DMS114 treated with DMSO at 0.1 percent for 48 hours (cell line): ENCODE measurements at regions not wholly inside any gene's neighbourhood (a gene's known extent, or its start where the extent isn't known, plus 50 kb on each side); places are given as distances from the start of the nearest gene placed in this dataset.

ENCODE experiments used
- DNase-seq: peaks from one replicate; lab custom pipeline; 2025; ENCODE audit not compliant: unreplicated experiment; lab: John Stamatoyannopoulos, UW

- no peak for DNase-seq
Measured at GRCh38 chr1:232556351-232556750, 73.6 kb downstream of the SIPA1L2 start.

- no peak for DNase-seq
Measured at GRCh38 chr1:232555494-232556210, 74.3 kb downstream of the SIPA1L2 start.

DNA sequence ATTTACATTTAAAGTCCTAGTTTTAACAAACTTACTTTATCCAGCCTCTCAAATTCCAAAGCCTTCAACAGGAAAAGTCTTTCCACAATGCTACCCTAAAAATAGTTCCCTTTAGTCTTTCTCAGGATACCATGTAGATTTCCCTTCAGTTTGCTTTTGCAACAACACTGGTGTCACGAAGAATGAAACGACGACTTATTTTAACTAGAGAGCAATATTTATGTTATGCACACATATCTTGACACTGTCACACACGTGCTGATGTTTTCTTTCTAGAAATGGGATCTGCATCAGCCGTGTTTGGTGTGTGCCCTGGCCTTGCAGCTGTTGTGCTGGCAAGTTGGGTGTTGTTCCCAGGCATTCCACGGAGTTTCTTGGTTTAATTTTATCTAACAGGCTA lies 75.5 kb downstream of the SIPA1L2 start:
- DNase-seq = no peak

- DNase-seq = no peak
Measured at GRCh38 chr1:232553809-232554208, 76.1 kb downstream of the SIPA1L2 start.

DNA sequence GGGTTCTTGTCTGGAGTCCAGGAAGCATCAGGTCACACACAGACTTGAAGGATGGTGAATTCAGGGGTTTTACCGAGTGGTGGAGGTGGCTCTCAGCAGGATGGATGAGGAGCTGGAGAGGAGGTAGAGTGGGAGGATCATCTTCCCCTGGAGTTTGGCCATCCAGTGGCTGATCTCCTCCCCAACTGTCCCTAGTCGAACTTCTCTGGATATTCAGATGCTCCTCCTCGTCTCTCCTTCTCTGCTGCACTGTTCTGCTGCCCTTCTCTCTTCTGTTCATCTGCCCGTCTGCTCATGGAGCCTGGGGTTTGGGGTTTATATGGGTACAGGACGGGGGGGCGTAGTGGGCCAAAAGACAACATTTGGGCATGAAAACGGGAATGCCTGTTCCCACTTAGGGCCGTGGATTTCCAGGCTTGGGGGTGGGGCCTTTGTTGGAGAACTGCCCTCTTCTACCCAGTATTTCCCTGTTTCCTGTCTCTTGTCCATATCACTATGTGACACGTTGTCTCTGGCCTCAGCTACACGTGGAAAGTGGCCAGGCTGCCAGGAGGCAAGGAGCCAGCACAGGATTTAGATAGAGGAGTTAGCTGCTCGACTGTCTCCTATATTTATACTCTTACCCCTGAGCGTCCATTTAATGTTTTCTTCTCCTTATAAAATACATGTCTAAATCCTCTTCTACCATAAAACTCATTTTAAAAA lies 76.7 kb downstream of the SIPA1L2 start:
- DNase-seq = no peak

DNA sequence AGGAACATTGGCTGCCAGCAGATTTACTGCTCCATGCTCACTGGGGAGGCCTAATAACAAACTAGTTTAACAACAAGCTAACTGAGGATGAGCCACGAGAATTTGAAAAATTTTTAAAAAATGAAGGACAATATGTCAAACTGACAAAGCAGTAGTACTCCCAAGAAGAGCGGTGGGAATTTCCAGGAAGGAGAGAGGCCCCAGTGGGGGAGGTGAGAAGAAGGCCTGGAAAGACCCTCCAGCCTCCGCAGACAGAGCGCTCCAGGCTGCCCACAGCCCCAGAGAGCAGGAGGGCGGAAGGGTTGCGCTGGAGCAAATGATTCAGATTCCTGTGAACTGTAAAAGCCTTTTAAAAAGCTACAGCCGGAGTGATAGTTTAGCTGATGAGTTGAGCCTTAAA lies 78.5 kb downstream of the SIPA1L2 start:
- DNase-seq = no peak

DNA sequence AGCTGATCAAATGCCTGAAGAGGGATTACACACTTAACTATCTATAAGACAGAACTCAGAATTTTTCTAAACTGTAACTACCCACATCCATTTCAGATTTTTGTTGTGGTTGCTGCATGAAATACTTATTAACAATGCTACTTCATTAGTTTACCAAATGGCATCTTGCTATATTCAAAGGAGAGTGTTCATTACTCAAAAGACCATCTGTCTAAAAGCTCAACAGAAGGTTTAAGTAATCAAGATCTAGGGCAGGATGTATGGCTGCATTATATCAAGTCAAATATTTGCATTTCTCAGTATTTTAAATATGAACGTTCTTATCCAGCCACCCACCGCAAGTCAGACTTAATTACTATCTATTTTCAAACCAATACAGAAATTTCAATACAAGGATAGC lies 79.9 kb downstream of the SIPA1L2 start:
- no peak for DNase-seq

DNA sequence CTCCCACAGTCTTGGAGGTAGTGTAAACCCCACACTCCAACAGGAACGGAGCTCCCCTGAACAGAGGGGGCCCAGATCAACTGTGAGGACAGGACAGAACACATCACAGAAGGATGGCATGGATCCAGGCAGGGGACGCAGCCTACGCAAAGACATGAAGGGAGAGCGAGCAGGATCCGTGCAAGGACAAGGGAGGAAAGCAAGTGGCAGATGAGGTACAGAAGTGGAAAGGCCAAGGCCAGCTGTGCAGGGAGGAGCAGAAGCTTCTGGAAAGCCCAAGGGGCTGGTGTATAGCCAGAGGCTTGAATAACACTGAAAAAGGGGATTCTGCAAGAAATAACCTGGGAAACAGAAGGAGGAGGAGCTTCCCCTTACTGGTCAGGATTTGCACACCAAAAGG lies 81.2 kb downstream of the SIPA1L2 start:
- DNase-seq = no peak

GRCh38 chr1:232547938-232548484 lies 81.9 kb downstream of the SIPA1L2 start:
- DNase-seq = no peak

DNA sequence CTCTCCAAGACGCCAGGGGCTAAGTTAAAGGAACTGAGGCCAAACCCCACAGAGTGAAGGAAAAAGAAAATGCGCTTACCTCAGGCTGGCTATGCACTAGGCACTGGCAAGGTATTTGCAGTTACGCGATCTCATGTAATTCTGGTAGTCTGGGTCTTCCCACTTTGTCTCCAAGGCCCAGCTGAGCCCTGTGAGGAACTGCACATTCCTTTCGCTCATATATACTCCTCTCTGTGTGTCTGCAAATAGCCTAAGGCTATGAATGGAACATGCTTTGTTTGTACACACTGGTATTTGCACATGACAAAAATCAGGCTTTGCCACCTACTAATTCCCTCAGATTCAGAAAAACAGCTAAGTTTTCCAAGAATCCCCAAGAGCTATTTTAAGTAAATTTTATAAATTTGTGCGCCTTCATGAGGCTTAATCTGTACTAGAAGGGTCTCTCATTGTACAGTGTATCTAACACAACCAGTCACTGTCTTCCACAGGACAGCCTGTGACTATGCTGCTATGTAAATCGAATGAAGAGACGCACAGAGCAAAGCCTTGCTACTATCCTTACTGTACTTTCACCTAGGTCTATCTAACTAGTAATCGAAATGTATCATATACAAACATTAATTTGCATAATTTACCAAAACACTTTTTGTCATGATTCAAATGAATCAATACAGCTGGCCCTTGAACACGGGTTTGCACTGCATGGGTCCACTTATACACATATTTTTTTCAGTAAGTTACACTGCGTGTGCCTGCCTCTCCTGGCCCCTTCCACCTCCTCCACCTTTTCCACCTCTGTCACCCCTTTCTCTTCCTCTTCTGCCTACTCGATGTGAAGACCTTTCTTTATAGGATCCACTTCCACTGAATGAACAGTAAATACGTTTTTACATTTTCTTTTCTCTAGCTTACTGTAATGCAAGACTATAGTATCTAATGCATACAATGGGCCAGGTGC lies 87.0 kb downstream of the SIPA1L2 start:
- no peak for DNase-seq

DNA sequence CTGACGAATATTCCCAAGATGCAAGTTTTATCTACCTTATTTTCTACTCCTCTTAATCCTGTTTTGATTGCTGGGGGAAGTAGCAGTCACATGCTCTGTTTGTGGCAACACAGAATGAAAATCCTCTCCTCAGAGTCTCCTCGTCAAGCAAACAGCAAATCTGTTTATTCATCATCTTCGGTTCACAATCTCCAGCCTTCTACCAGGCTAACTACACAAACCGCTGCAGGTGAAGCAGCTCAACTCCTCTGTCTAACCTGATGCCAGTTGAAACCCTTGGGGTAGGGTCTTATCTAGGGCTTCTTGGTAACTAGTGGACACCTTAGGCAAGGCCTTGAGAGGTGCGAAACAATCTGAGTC lies 91.0 kb downstream of the SIPA1L2 start:
- DNase-seq = no peak

GRCh38 chr1:232538224-232538942 lies 91.5 kb downstream of the SIPA1L2 start:
- DNase-seq = no peak

DNA sequence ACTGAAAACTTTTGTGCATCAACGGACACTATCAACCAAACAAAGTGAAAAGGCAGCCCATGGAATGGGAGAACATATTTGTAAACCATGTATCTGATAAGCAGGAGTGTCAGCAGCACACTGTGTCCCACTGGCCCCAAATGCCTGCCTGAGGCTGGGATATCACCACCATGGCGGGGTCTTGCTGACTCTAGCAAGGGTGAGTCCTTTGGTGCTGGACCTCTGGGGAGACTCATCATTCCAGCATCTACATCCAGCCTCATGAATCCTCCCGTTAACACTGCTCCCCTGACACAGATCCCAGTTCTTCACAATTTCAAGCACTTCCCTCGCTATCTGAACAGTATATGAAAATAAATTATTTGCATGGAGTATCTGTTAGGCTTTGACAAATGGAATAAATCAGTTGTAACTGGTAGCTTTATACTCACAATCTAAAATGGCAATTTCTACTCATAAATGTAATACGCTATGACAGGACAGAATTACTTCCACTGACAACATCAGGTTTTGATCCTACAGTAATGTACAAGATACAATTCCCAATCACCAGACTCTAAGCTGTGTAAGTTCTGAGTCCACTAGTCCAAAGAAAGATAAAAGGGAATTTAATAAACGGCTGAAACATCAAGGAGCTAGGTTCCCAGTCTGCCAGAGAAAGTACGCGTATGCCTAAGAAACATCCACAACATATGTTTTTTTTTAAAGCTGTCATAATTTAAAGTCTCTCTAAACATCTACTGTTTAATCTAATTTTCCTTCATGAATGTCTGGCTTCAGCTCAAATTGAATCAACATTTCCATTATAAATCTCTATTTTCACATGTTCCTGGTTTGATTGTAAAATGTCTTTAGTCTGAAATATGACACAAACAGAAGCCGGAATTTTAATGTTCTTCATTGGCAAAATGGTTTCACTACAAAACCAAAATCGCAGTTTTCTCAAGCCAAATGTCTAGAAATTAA lies 95.1 kb downstream of the SIPA1L2 start:
- no peak for DNase-seq

DNA sequence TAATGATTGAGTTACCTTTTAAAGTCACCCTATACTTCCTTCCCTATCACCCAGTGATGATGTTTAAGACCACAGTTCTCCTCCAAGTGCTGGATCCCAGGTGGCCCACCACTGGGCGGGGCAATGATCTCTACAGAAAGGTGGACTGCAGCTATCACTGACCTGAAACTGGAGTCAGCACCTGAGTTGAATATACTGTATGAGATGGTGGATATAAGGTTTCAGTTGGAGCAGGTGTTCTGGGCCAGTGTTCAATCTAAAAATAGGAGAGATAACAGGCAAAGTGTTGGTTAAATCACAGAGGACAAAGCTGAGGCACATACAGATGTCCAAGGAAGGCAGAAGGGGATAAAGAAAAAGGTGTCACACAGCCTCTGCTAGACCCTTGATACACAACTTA lies 96.6 kb downstream of the SIPA1L2 start:
- no peak for DNase-seq

GRCh38 chr1:232532901-232533300 lies 97.0 kb downstream of the SIPA1L2 start:
- no peak for DNase-seq

GRCh38 chr1:232531291-232531690 lies 98.6 kb downstream of the SIPA1L2 start:
- DNase-seq = no peak

GRCh38 chr1:232529747-232530146 lies 100.2 kb downstream of the SIPA1L2 start:
- no peak for DNase-seq

DNA sequence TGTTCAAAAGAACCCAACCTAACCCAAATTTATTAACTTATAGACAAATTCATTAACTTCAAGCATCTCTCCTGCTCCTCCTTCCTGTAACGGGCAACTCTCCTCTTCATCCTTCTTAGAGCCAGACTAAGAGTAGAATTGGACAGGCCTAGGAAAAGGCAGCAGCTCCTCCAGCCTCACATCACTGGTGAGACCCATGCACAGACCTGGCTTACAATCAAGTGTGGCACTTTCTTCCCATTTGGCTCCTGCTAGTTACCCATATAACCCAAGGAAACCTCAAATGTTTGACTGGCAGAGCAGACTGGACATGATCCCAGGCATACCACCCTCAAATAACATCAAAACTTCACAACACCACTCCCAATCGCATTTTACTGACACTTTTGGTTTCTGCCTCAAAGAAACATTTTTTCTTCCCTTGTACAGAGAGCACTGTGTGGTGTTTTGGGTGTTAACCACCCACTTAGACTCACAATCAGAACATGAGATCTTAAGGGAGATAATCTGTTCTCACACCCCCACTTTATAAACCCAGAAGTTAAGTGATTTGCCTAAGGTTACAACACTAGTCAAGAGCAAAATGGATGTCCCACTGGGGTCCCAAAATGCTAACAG lies 101.4 kb downstream of the SIPA1L2 start:
- DNase-seq = no peak

GRCh38 chr1:232524056-232524455 lies 105.9 kb downstream of the SIPA1L2 start:
- no peak for DNase-seq
